Naive thymus-derived CD8-positive, alpha-beta T cell (primary cell): ENCODE measurements at regions not wholly inside any gene's neighbourhood (a gene's known extent, or its start where the extent isn't known, plus 50 kb on each side); places are given as distances from the start of the nearest gene placed in this dataset.

ENCODE experiments used
- ATAC-seq, 2 donors: fragments of 150-1000 bp; cut with Tn5 transposase in 1 of 2; sonication (Bioruptor Pico), chemical (Tn5 transposase) in 1 of 2; 1 replicate in 1 of 2; 2 replicates in 1 of 2; pipeline ENCODE4 v1.10.0; 2021; ENCODE audit warnings: mild to moderate bottlenecking in 2 of 2, moderate library complexity in 2 of 2
- POLR2A ChIA-PET: fragments of 350-600 bp; sonication (Branson Sonifier 250); formaldehyde crosslinking; loops from one replicate; lab custom pipeline; 2021; ENCODE audit warnings: antibody characterized with exemption; lab: Charles Lee
- DNase-seq, 10 donors: peaks; one replicate each; pipeline versions ENCODE4 v3.0.0 to v3.0.0-alpha.2; 2020 to 2022
- H3K27ac Mint-ChIP-seq, 10 donors: one replicate each; pipeline ENCODE4 v1.8.0; 2020 to 2022; ENCODE audit warnings: mild to moderate bottlenecking in 10 of 10, mixed read lengths in 10 of 10, moderate library complexity in 4 of 10, inconsistent platforms in 1 of 10
- H3K27me3 Mint-ChIP-seq, 5 donors: one replicate each; pipeline ENCODE4 v1.8.0; 2021 to 2022; ENCODE audit warnings: mixed read lengths in 5 of 5
- H3K36me3 Mint-ChIP-seq, 3 donors: one replicate each; pipeline ENCODE4 v1.8.0; 2020 to 2022; ENCODE audit warnings: mixed read lengths in 3 of 3, mild to moderate bottlenecking in 2 of 3, inconsistent platforms in 1 of 3
- H3K4me1 Mint-ChIP-seq, 4 donors: one replicate each; pipeline ENCODE4 v1.8.0; 2021 to 2022; ENCODE audit warnings: mixed read lengths in 4 of 4
- H3K4me3 Mint-ChIP-seq, 10 donors: one replicate each; pipeline ENCODE4 v1.8.0; 2020 to 2022; ENCODE audit warnings: mild to moderate bottlenecking in 10 of 10, mixed read lengths in 10 of 10, moderate library complexity in 6 of 10, inconsistent platforms in 1 of 10
- H3K9me3 Mint-ChIP-seq, 9 donors: one replicate each; pipeline ENCODE4 v1.8.0; 2020 to 2022; ENCODE audit warnings: mixed read lengths in 9 of 9, mild to moderate bottlenecking in 3 of 9, inconsistent platforms in 1 of 9, moderate library complexity in 1 of 9

DNA sequence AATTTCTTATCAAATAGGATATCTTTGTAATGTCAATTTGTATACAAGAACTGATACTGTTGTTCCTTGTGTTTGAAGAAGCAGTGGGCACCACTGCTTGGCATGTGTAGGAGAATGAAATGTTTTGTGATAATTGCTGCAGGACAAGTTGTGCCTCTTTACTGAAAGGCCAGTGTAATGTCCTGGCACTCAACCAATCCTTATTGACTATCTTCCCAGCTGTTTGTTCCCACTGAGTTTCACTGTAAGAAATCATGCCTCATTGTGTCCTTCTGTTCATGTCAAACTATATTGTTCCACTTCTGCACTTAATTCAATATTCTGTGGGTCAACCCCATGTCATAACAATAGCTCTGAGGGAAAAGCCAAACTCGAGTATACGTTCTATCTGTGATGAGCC lies 136.1 kb upstream of the FAM83B start:
- peaks cover 0 to 4% (median 0%) of the 10 kb centered on the region in 9 donors for H3K9me3 Mint-ChIP-seq
- POLR2A ChIA-PET, result no interaction called here
- H3K27ac Mint-ChIP-seq, result no peak overlapping the region
- no peak overlapping the region for H3K4me3 Mint-ChIP-seq
- no peaks in the 10 kb centered on the region for H3K27me3 Mint-ChIP-seq
- no peak for ATAC-seq
- no peaks in the 10 kb centered on the region for H3K36me3 Mint-ChIP-seq
- no peaks in the 10 kb centered on the region for H3K4me1 Mint-ChIP-seq
- no peak for DNase-seq

DNA sequence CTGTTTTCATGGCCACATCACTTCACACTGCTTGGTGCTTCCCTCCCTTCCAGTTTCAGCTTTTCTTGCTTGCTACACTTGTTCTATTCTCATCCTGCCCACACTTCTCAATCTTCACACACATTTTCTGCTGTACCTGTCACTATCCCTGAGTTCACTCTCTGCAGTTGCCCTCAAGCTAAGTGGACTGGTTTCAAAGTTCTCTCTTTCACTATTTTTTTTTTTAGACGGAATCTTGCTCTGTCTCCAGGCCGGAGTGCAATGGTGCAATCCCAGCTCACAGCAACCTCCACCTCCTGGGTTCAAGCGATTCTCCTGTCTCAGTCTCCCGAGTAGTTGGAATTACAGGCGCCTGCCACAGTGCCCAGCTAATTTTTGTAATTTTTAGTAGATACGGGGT lies 130.6 kb upstream of the FAM83B start:
- Mint-ChIP-seq H3K4me3 (no peak overlapping the region), H3K27me3 (peaks cover 0 to 2% (median 0%) of the 10 kb centered on the region in 5 donors), H3K4me1 (no peaks in the 10 kb centered on the region), H3K27ac (no peak overlapping the region), H3K36me3 (no peaks in the 10 kb centered on the region), H3K9me3 (no peaks in the 10 kb centered on the region)
- POLR2A ChIA-PET, result no interaction called here
- DNase-seq, result no peak
- ATAC-seq, result no peak

DNA sequence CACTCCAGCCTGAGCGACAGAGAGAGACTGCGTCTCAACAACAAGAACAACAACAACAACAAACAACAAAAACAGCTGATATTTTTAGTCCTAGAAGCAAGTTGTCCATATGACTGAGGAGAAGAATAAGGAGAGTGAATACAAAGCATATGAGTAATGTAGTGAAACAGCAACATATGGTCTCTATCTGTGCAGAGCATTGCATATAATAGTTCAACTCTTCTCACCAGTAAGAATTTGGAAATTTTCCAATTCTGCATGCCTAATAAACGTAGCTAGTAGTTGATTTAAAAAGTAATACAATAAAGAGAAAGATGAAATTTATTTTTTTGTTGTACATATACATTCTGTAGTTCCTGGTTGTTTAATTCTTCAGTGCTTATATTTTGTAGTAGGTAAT lies 129.7 kb upstream of the FAM83B start:
- ATAC-seq, result no peak
- H3K4me3 Mint-ChIP-seq, result no peak overlapping the region
- H3K27ac Mint-ChIP-seq, result no peak overlapping the region
- H3K9me3 Mint-ChIP-seq, result peaks cover 0 to 2% (median 0%) of the 10 kb centered on the region in 9 donors
- POLR2A ChIA-PET, result no interaction called here
- H3K4me1 Mint-ChIP-seq, result no peaks in the 10 kb centered on the region
- H3K27me3 Mint-ChIP-seq, result peaks cover 0 to 2% (median 0%) of the 10 kb centered on the region in 5 donors
- no peak for DNase-seq
- H3K36me3 Mint-ChIP-seq, result no peaks in the 10 kb centered on the region

DNA sequence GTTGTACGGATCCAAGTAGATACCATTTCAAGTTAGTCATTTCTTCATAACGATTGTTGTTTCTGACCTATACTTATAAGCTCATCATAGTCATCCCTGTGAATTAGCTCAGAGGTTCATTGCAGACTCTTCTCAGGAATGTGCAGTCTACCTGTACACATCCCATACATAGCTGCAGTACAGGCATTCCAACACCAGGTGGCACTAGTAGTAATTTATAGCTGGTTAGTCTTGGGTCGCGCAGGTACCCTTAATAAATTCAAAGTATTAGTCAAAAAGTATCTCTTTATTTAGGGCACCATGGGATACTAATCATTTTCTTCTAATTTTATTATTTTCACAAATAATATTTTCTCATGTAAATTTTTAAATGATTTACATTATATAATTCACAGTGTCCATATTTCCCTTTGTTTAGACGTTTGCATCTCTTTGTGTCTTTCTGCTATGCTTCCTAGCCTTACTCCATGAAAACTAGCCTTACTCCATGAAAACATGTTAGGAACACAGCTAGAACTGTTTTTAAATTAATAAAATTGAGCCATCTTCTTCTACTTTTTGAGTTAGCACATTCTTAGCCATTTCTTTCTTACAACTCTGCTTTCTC lies 128.6 kb upstream of the FAM83B start:
- ATAC-seq, result peak in 1 of 2 donors; percentile 38
- Mint-ChIP-seq H3K27me3 (peaks cover 0 to 2% (median 0%) of the 10 kb centered on the region in 5 donors), H3K4me1 (no peaks in the 10 kb centered on the region), H3K36me3 (no peaks in the 10 kb centered on the region), H3K27ac (no peak overlapping the region), H3K9me3 (peaks cover 0 to 6% (median 0%) of the 10 kb centered on the region in 9 donors), H3K4me3 (no peak overlapping the region)
- peak in 7 of 10 donors; percentile 10 to 63 (median 24) for DNase-seq
- POLR2A ChIA-PET, result no interaction called here

DNA sequence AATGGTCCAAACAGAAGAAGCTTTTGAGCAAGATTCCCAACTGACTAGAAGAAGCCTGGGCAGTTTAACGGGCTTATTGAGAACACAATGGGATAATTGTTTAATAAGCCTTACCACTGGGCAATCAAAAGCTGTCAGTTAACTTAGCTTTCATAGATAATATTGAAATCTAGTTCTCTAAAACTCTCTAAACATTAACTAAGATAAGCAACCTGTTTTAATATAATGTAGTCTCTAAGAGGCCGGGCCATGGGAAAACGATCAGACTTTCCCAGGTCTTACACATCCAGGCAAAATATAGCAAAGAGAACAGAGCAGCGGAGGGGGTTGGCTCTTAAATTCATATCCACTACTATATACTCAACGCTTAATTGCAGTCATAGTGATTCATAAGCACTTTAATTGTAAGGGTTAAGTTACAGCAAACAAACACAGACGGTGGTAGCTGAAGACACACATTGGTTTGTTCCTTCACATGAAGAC lies 128.0 kb upstream of the FAM83B start:
- Mint-ChIP-seq H3K36me3 (no peaks in the 10 kb centered on the region), H3K27me3 (peaks cover 0 to 2% (median 0%) of the 10 kb centered on the region in 5 donors), H3K9me3 (peaks cover 0 to 6% (median 0%) of the 10 kb centered on the region in 9 donors), H3K4me3 (no peak overlapping the region), H3K4me1 (no peaks in the 10 kb centered on the region), H3K27ac (no peak overlapping the region)
- no peak for ATAC-seq
- POLR2A ChIA-PET, result no interaction called here
- DNase-seq, result no peak

DNA sequence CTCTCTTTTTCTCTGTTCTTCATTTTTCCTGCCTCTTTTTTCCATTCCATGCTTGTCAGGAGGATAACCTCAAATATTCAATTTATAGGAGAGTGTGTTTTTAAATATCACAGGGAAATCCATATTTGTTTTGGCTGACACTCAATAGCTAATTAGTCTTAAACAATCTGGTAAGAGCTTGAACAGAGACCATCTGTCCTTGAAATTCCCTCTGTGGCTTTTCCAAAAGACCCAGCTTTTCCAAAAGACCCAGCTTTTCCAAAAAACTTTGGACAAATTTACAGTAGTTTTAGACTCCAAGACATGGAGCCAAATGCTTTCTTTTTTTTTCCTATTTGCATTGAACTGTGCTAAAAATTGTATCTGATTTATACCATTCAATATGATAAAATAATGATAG lies 127.4 kb upstream of the FAM83B start:
- no peaks in the 10 kb centered on the region for H3K4me1 Mint-ChIP-seq

DNA sequence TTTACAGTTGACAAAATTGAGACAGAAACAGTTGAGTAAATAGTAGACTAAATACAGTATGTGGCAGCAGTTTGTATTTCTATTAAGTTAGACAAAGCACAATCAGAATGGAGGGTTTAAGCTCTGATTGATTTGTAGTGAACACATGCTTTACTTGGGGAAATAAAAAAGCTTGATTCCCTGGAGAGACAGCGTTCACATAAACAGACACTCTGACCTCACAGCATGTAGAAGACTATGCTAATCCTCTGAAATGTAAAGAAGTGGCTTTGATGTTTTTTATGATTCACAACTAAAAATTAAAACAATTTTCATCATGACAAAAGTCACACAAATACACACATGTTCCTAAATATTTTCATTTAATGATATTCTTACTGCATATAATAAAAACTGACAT lies 126.9 kb upstream of the FAM83B start:
- H3K4me1 Mint-ChIP-seq, result no peaks in the 10 kb centered on the region
- no peak overlapping the region for H3K27ac Mint-ChIP-seq
- DNase-seq (no peak), ATAC-seq (no peak)
- H3K36me3 Mint-ChIP-seq, result no peaks in the 10 kb centered on the region
- POLR2A ChIA-PET, result no interaction called here
- peaks cover 0 to 6% (median 0%) of the 10 kb centered on the region in 9 donors for H3K9me3 Mint-ChIP-seq
- no peak overlapping the region for H3K4me3 Mint-ChIP-seq
- peaks cover 0 to 2% (median 0%) of the 10 kb centered on the region in 5 donors for H3K27me3 Mint-ChIP-seq

More for the DNA sequence above, 127.4 kb upstream of the FAM83B start:
- Mint-ChIP-seq H3K4me3 (no peak overlapping the region), H3K9me3 (peaks cover 0 to 6% (median 0%) of the 10 kb centered on the region in 9 donors), H3K36me3 (no peaks in the 10 kb centered on the region), H3K27me3 (peaks cover 0 to 2% (median 0%) of the 10 kb centered on the region in 5 donors), H3K27ac (no peak overlapping the region)
- no peak for ATAC-seq
- POLR2A ChIA-PET, result no interaction called here
- no peak for DNase-seq

DNA sequence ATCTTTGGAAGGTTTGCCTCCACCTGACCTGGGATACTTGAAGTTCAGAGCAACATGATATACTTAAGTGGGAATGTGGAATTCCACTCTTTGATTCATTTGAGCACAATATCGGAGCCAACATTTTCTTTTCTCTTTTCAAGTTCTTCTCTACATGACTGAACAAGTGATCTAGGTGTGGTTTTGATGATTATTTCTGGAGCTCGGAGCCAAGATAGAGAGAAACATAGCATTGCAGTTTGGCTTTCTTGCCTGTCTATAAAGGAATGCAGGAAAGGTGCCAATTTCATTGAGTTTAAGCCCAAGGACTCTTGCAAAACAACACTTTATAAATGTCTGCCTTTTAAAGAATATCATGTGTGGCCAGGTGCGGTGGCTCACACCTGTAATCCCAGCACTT lies 124.2 kb upstream of the FAM83B start:
- Mint-ChIP-seq H3K4me3 (no peak overlapping the region), H3K27ac (no peak overlapping the region), H3K36me3 (no peaks in the 10 kb centered on the region), H3K9me3 (peaks cover 0 to 6% (median 0%) of the 10 kb centered on the region in 9 donors), H3K27me3 (peaks cover 0 to 2% (median 0%) of the 10 kb centered on the region in 5 donors), H3K4me1 (no peaks in the 10 kb centered on the region)
- ATAC-seq (no peak), DNase-seq (no peak)
- POLR2A ChIA-PET, result no interaction called here

DNA sequence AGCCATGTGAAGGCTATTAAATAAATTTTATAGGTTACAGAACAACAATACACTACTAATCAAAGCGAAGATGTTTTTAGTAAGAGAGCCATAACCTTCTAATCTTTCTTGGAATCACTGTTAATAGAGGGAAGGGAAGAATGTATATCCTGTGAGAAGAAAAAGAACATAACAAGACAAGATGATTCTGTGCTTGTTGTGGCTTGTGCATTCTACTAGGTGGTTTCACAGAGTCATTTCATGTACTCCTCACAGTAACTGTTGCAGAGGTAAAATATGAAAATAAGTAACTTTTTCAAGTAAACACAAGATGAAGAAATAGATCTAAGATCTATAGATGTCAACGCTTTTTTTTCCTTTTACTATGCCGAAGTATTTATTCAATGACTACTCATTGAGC lies 116.9 kb upstream of the FAM83B start:
- ATAC-seq (no peak), DNase-seq (no peak)
- Mint-ChIP-seq H3K27me3 (no peaks in the 10 kb centered on the region), H3K4me1 (no peaks in the 10 kb centered on the region), H3K27ac (no peak overlapping the region), H3K9me3 (peaks cover 0 to 21% (median 9%) of the 10 kb centered on the region in 9 donors), H3K4me3 (no peak overlapping the region), H3K36me3 (no peaks in the 10 kb centered on the region)
- POLR2A ChIA-PET, result no interaction called here

DNA sequence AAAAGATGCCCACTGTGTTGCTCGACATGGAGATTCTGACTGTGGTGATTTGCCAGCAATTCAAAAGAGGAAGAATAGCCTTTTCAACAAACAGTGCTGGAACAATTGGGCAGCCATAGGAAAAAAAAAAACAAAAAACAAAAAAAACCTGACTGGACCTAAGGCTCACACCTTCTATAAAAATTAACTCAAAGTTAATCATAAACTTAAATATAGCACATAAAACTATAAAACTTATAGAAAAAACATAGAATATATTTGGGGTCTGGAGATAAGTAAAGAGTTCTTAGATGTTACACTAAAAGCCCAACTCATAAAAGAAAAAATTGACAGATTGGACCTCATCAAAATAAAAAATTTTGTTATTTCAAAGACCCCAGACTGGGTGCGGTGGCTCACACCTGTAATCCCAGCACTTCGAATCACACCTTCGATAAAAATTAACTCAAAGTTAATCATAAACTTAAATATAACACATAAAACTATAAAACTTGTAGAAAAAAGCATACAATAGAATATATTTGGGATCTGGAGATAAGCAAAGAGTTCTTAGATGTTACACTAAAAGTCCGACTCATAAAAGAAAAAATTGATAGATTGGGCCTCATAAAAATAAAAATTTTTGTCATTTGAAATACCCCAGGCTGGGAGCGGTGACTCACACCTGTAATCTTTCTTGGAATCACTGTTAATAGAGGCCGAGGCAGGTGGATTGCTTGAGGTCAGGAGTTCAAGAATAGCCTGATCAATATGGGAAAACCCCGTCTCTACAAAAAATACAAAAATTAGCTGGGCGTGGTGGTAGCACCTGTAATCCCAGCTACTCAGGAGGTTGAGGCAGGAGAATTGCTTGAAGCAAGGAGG lies 115.6 kb upstream of the FAM83B start:
- no peaks in the 10 kb centered on the region for H3K36me3 Mint-ChIP-seq
- no peaks in the 10 kb centered on the region for H3K27me3 Mint-ChIP-seq
- H3K9me3 Mint-ChIP-seq, result peaks cover 0 to 22% (median 14%) of the 10 kb centered on the region in 9 donors
- no peak overlapping the region for H3K27ac Mint-ChIP-seq
- ATAC-seq (no peak), DNase-seq (no peak)
- no peaks in the 10 kb centered on the region for H3K4me1 Mint-ChIP-seq
- no peak overlapping the region for H3K4me3 Mint-ChIP-seq
- POLR2A ChIA-PET, result no interaction called here

DNA sequence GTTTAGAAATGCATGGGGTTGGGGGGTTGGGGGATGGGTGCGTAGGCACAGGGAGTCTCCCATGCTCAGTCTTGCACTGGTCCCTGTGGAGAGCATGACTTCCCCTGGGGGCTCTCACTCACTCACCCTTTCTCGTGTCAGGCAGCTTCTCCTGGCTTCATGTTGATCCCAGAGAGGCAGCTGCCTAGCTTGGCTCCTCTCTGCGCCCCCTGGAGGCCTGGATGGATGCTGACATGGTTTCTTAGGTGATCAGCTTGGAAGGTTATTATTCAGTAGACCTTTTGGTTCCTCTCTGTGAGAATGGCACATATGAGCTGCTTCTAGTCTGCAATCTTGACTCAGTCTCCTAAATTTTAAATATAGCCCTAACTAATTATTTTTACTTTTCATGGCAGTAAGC lies 109.3 kb upstream of the FAM83B start:
- DNase-seq (no peak), ATAC-seq (no peak)
- peaks cover 0 to 21% (median 13%) of the 10 kb centered on the region in 9 donors for H3K9me3 Mint-ChIP-seq
- POLR2A ChIA-PET, result no interaction called here
- H3K4me1 Mint-ChIP-seq, result no peaks in the 10 kb centered on the region
- no peak overlapping the region for H3K27ac Mint-ChIP-seq
- H3K4me3 Mint-ChIP-seq, result no peak overlapping the region
- no peaks in the 10 kb centered on the region for H3K36me3 Mint-ChIP-seq
- no peaks in the 10 kb centered on the region for H3K27me3 Mint-ChIP-seq

DNA sequence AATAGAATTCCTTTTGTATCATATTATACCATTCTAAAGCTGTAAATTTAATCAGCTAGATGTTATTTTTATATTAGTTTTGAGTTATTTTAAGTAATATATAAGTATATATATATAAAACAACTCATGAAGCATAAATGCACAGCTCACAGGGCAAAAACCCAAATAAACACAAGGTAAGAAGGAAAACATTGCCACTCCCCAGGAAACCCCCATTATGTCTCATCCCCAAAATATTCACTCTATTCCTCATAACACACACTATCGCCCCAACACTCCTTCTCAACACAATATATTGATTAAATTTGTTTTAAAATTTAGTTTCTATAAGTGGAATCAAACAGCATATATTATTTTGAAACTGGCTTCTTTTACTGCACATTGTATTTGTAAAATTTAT lies 98.6 kb upstream of the FAM83B start:
- POLR2A ChIA-PET, result no interaction called here

DNA sequence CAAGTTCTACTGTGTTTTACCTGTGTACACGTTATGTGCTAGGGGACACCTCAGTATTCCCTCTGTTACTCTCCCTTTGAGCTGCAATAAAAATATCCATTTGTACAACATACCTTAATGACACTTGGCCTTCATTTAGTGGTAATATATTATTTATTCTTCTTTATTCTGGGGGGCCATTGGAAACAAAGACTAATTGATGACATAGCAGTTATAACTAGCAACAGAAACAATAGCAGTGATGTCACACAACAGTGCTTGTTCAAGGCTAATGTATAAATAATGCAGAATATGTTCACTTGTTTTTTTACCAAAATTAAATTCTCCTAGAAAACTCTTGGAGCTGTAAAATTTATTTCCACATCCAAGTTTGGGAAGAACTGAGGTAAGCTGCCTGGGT lies 92.2 kb upstream of the FAM83B start:
- H3K27me3 Mint-ChIP-seq, result no peaks in the 10 kb centered on the region
- no peak overlapping the region for H3K4me3 Mint-ChIP-seq
- H3K9me3 Mint-ChIP-seq, result peaks cover 0 to 5% (median 1%) of the 10 kb centered on the region in 9 donors
- H3K27ac Mint-ChIP-seq, result no peak overlapping the region
- no peaks in the 10 kb centered on the region for H3K4me1 Mint-ChIP-seq
- DNase-seq (no peak), ATAC-seq (no peak)
- no peaks in the 10 kb centered on the region for H3K36me3 Mint-ChIP-seq
- POLR2A ChIA-PET, result no interaction called here

More for the DNA sequence above, 98.6 kb upstream of the FAM83B start:
- no peak overlapping the region for H3K4me3 Mint-ChIP-seq
- H3K9me3 Mint-ChIP-seq, result peaks cover 3 to 26% (median 17%) of the 10 kb centered on the region in 9 donors
- peaks cover 0 to 14% (median 0%) of the 10 kb centered on the region in 3 donors for H3K36me3 Mint-ChIP-seq
- ATAC-seq (no peak), DNase-seq (no peak)
- H3K27me3 Mint-ChIP-seq, result no peaks in the 10 kb centered on the region
- H3K27ac Mint-ChIP-seq, result no peak overlapping the region
- H3K4me1 Mint-ChIP-seq, result no peaks in the 10 kb centered on the region
